Stimulated activated CD4-positive, alpha-beta T cell treated with anti-CD3 and anti-CD28 coated beads, Interleukin-4, amount 100 ng/mL, for 1 hour (primary cell): ENCODE measurements at regions not wholly inside any gene's neighbourhood (a gene's known extent, or its start where the extent isn't known, plus 50 kb on each side); places are given as distances from the start of the nearest gene placed in this dataset.

Experiments used
- DNase-seq: peaks from one replicate; pipeline ENCODE4 v3.0.0-alpha.2; 2020

- DNase-seq: peak; percentile 16
Observed at GRCh38 chr2:43051338-43051737, 175.1 kb downstream of the ZFP36L2 start.

GRCh38 chr2:43050866-43051265 lies 175.5 kb downstream of the ZFP36L2 start:
- DNase-seq: no peak

- DNase-seq: no peak
Observed at GRCh38 chr2:43049836-43050801, 176.3 kb downstream of the ZFP36L2 start.

GRCh38 chr2:43047187-43047780 lies 179.1 kb downstream of the ZFP36L2 start:
- DNase-seq: no peak

- DNase-seq: no peak
Observed at GRCh38 chr2:43045866-43046265, 180.5 kb downstream of the ZFP36L2 start.

GRCh38 chr2:43044093-43044681 lies 182.2 kb downstream of the ZFP36L2 start:
- DNase-seq: no peak

- DNase-seq: no peak
Observed at GRCh38 chr2:43043553-43043870, 182.9 kb downstream of the ZFP36L2 start.

- no peak for DNase-seq
Observed at GRCh38 chr2:43041661-43042360, 184.6 kb downstream of the ZFP36L2 start.

- DNase-seq: no peak
Observed at GRCh38 chr2:43041173-43041591, 185.2 kb downstream of the ZFP36L2 start.

- no peak for DNase-seq
Observed at GRCh38 chr2:43040084-43040854, 186.1 kb downstream of the ZFP36L2 start.

GRCh38 chr2:43039376-43040080 lies 186.9 kb downstream of the ZFP36L2 start:
- DNase-seq: no peak

- no peak for DNase-seq
Observed at GRCh38 chr2:43038696-43039094, 187.7 kb downstream of the ZFP36L2 start.

GRCh38 chr2:43038034-43038695 lies 188.2 kb downstream of the ZFP36L2 start:
- DNase-seq: no peak

GRCh38 chr2:43035922-43036321 lies 190.5 kb downstream of the ZFP36L2 start:
- no peak for DNase-seq

GRCh38 chr2:43034921-43035320 lies 191.5 kb downstream of the ZFP36L2 start:
- no peak for DNase-seq

GRCh38 chr2:43034242-43034619 lies 192.2 kb downstream of the ZFP36L2 start:
- no peak for DNase-seq

GRCh38 chr2:43033466-43034241 lies 192.8 kb downstream of the ZFP36L2 start:
- no peak for DNase-seq

GRCh38 chr2:43033016-43033270 lies 193.5 kb downstream of the ZFP36L2 start:
- DNase-seq: no peak

GRCh38 chr2:43032213-43033015 lies 194.0 kb downstream of the ZFP36L2 start:
- no peak for DNase-seq
